Panc1 (cell line): ENCODE measurements at regions not wholly inside any gene's neighbourhood (a gene's known extent, or its start where the extent isn't known, plus 50 kb on each side); places are given as distances from the start of the nearest gene placed in this dataset.

Experiments used
- ATAC-seq: fragments of 200-7000 bp; cut with Tn5 transposase; 2 replicates; pipeline ENCODE4 v1.9.1; 2020; ENCODE audit warnings: mild to moderate bottlenecking, moderate library complexity
- BruUV-seq: library from RNA; stranded (reverse); fragments of 400-500 nt; replicated peaks from 2 replicates; lab custom pipeline; 2021; lab: Mats Ljungman, UMichigan
- CTCF ChIA-PET: fragments of 300-600 bp; sonication (Branson Sonifier 250); formaldehyde crosslinking; loops from one replicate; lab custom pipeline; 2022; ENCODE audit warnings: antibody characterized with exemption; lab: Charles Lee
- POLR2A ChIA-PET: fragments of 300-600 bp; sonication (Branson Sonifier 250); formaldehyde crosslinking; loops from one replicate; lab custom pipeline; 2022; ENCODE audit warnings: antibody characterized with exemption; lab: Charles Lee
- DNase-seq: peaks from one replicate; pipeline ENCODE4 v3.0.0-alpha.2; 2010; ENCODE audit warnings: low read depth, low spot score
- H3K27ac ChIP-seq: 2 replicates; pipeline ENCODE4 v1.5.1; 2011; ENCODE audit warnings: mild to moderate bottlenecking, low read length, inconsistent platforms
- H3K27me3 ChIP-seq: fragments of 200-500 bp; sonication (Bioruptor generic); 2 replicates; pipeline ENCODE4 v1.6.0; 2014; ENCODE audit warnings: low read length, inconsistent platforms; ENCODE audit not compliant: control insufficient read depth, insufficient read depth
- H3K36me3 ChIP-seq: fragments of 200-500 bp; sonication (Bioruptor generic); 2 replicates; pipeline ENCODE4 v1.5.1; 2014; ENCODE audit warnings: inconsistent platforms, mild to moderate bottlenecking, low read length, moderate library complexity; ENCODE audit not compliant: control insufficient read depth, insufficient read depth
- H3K4me1 ChIP-seq: 2 replicates; pipeline ENCODE4 v1.5.1; 2011; ENCODE audit warnings: inconsistent platforms, mild to moderate bottlenecking, low read length, moderate library complexity; ENCODE audit not compliant: control insufficient read depth, insufficient read depth
- H3K4me3 ChIP-seq, 2 experiments: 2 replicates each; pipeline ENCODE4 v1.5.1; 2011 to 2012; ENCODE audit warnings: low read depth in 2 of 2, low read length in 2 of 2, mild to moderate bottlenecking in 2 of 2, inconsistent platforms in 1 of 2, moderate library complexity in 1 of 2
- H3K9me3 ChIP-seq: fragments of 200-500 bp; sonication (Bioruptor generic); 2 replicates; pipeline ENCODE4 v1.5.1; 2014; ENCODE audit warnings: low read depth, mild to moderate bottlenecking, inconsistent platforms, low read length, moderate library complexity; ENCODE audit not compliant: control insufficient read depth, insufficient read depth
- CTCF ChIP-seq: fragments of 450-650 bp; IDR thresholded peaks from 2 replicates; pipeline ENCODE4 v1.5.1; 2017; ENCODE audit warnings: mild to moderate bottlenecking
- POLR2AphosphoS5 ChIP-seq: IDR thresholded peaks from 2 replicates; pipeline ENCODE4 v1.6.1; 2012; ENCODE audit warnings: mild to moderate bottlenecking, low read depth, low read length, moderate library complexity
- REST ChIP-seq, 2 experiments: IDR thresholded peaks; 2 replicates each; pipeline ENCODE4 v1.6.1; 2011 to 2012; ENCODE audit warnings: low read depth in 2 of 2, control low read depth in 1 of 2, low read length in 1 of 2, mild to moderate bottlenecking in 1 of 2, moderate library complexity in 1 of 2; ENCODE audit not compliant: insufficient read depth in 1 of 2
- SIN3A ChIP-seq: IDR thresholded peaks from 2 replicates; pipeline ENCODE4 v1.6.1; 2012; ENCODE audit warnings: low read depth, mild to moderate bottlenecking, low read length, moderate library complexity, borderline replicate concordance; ENCODE audit not compliant: insufficient read depth
- TCF7L2 ChIP-seq: IDR thresholded peaks from 2 replicates; pipeline ENCODE4 v1.6.1; 2011; ENCODE audit warnings: mild to moderate bottlenecking, low read depth, low read length, inconsistent platforms
- in situ Hi-C: cut with HindIII; loops from 2 replicates; pipeline ENCODE4 v1.10.0; 2016; ENCODE audit warnings: low sequenced_read_pairs, low pct_unique_long_range_greater_than_20kb
- intact Hi-C: fragments of 100-400 bp; cut with micrococcal nuclease; formaldehyde crosslinking; loops from one replicate; pipeline ENCODE4 v1.10.0; 2022; ENCODE audit not compliant: unreplicated experiment

DNA sequence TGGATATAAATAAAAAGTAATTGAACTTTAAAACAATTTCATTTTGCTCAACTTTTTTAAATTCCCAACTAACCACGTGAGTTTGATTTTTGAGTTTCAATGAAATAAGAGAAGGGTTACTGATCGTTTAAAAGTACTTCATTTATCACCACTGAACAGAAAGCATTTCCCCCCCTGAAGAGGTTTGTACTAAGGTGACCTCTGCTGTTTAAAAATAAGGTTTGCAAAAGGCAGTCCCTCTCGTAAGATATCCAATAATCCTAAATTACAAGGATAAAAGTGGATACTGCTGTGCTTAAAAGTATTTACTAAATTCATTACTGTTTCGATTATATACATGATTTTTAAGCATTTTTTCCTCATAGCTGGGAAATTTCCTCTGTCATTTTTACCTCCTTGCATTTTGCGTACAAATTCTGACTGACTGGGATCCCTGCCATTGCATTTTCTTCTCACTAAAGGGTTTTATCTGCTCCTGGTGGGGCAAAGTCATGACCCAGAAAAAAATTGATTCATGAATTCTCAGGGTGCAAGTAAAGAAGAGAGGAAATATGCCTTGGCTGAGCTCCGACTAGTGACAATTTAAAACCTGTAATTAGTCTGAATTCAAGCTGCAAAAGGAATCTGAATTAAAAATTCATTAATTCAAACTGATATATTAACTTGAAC, 463.8 kb downstream of the PRKD1 start:
- no peaks in the 10 kb centered on the region for H3K4me1 ChIP-seq
- POLR2A ChIA-PET: no interaction called here
- H3K27me3 ChIP-seq: no peaks in the 10 kb centered on the region
- no peaks in the 10 kb centered on the region for H3K9me3 ChIP-seq
- no TSS peak for BruUV-seq
- intact Hi-C loops (no loop called here), in situ Hi-C loops (no loop called here)
- no peaks in the 10 kb centered on the region for H3K36me3 ChIP-seq
- ATAC-seq (no peak), DNase-seq (no peak)
- H3K4me3 ChIP-seq: no peak overlapping the region
- CTCF ChIA-PET: no interaction called here
- no peak overlapping the region for H3K27ac ChIP-seq
- TF ChIP-seq POLR2AphosphoS5: no peak
- TF ChIP-seq TCF7L2: no peak
- TF ChIP-seq CTCF: no peak
- no peak for TF ChIP-seq REST (IDR thresholded peaks at IDR 0.05; ENCODE audit: insufficient read depth in 1 of 2, low read depth in 2 of 2, low read length in 1 of 2)
- no peak for TF ChIP-seq SIN3A

GRCh38 chr14:29465095-29465494, 462.6 kb downstream of the PRKD1 start:
- ATAC-seq: no peak
- DNase-seq: no peak
- H3K9me3 ChIP-seq: no peaks in the 10 kb centered on the region
- intact Hi-C loops: no loop called here
- H3K27me3 ChIP-seq: no peaks in the 10 kb centered on the region
- POLR2A ChIA-PET: no interaction called here
- in situ Hi-C loops: no loop called here
- no TSS peak for BruUV-seq
- CTCF ChIA-PET: no interaction called here
- no peak overlapping the region for H3K27ac ChIP-seq
- no peaks in the 10 kb centered on the region for H3K4me1 ChIP-seq
- no peaks in the 10 kb centered on the region for H3K36me3 ChIP-seq
- no peak overlapping the region for H3K4me3 ChIP-seq
- TF ChIP-seq CTCF (no peak), POLR2AphosphoS5 (no peak), REST (IDR thresholded peaks at IDR 0.05; ENCODE audit: insufficient read depth in 1 of 2, low read depth in 2 of 2, low read length in 1 of 2) (no peak)
